Astrocyte of the hippocampus (primary cell): ENCODE measurements at regions not wholly inside any gene's neighbourhood (a gene's known extent, or its start where the extent isn't known, plus 50 kb on each side); places are given as distances from the start of the nearest gene placed in this dataset.

Experiments used
- DNase-seq: peaks from one replicate; pipeline ENCODE4 v3.0.0; 2011; ENCODE audit warnings: low read depth, low spot score

DNA sequence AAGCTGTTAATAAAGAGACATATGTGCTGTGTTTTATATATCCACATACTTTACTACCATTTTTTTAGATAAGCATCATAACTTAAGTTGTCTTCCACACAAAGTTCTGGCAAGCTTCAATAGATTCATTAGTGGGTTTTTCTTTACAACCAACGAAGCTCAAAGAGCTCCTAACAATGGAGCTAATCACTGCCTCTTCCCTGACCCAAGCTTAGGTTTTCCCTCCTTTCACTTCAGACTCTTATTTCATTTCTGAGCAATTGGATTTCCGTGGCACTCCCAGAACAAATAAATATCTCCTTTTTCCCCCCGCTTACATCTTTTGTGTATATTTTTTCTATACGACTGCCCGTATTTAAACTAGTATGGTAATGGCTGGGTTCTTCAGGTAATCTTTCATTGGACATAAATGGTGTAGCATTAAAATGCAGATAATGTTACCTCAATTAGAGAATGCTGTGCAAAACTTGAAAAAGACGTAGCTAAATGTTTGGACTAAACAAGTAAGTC, 275.5 kb upstream of the TMEM161B start:
- DNase-seq: peak; percentile 14

DNA sequence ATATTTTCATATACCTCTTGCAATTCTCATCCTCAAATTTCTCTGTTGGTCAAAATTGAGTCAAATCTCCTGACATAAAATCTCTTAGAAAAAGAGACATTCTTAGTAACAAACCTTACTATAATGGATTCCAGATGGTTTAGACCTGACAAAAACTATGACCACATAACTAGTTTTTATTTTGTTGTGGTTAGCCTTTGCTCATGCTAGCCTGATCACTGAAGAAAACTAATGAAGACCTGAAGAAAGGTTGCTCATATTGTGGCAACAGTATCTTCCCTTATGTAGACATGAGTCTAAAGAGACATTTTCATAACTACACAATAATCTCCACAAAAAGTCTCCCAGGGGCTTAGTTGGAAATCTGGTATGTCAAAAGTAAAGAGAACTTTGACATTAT, 274.1 kb upstream of the TMEM161B start:
- DNase-seq: peak; percentile 7

GRCh38 chr5:88540471-88541115, 271.9 kb upstream of the TMEM161B start:
- peak; percentile 16 for DNase-seq

GRCh38 chr5:88539693-88540365, 271.2 kb upstream of the TMEM161B start:
- DNase-seq: peak; percentile 57

DNA sequence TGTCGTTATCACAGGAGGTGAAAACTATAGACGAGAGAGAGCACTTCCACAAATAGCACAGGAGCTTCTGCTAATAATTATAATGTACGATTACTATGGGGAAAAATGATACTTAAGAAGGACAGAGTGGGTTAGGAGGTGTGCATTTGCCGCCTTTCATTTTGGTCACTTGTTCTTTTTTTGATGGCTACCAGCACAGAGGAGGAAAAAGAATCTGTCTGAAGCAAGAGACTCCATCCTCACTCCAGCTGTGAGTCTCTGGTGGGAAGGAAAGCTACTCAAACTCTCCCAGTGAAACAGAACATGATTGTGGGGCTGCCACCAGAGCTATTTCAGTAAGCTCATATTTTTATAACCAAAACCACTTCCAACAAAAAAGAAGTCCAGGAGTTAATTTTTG, 270.4 kb upstream of the TMEM161B start:
- DNase-seq: peak; percentile 13

- DNase-seq: peak; percentile 39
These were observed 267.5 kb upstream of the TMEM161B start for GRCh38 chr5:88536146-88536545.

DNA sequence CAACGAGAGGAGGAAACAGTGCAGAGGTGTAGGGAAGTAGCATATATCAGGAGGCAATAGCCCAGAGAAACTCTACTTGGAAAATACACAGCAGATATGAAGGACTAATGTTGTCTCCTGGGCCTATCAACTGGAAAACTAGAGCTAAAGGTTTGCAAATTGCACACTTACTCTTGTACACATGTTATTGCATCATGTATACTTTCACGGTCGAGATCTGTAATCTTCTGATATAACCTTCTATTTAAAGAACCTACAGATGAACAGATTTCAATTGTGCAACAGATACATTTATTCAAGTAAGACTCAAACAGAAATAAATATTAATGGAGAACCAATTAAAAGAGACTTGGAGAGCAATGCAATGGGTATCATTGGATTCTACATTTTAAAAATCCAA, 256.3 kb upstream of the TMEM161B start:
- DNase-seq: no peak

DNA sequence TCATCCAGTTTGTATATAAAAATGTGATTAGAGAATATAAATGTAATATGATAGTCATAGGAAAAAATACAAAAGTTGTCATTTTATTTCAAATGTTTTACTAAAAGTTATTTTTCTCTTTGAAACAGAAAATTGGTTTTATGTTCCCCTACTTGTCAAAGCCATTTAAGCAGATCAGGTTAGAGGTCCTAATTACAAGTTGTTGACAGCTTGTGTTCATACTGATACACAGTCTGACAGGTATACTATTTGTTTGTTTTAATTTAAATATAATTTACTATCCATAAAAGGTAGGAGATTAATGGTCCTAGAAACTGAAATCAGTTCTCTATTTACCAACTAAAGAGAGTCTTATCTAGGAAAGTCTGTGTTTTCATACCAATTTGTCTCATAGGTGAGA, 250.4 kb upstream of the TMEM161B start:
- no peak for DNase-seq

GRCh38 chr5:88518131-88519016, 249.7 kb upstream of the TMEM161B start:
- DNase-seq: peak; percentile 81

GRCh38 chr5:88515881-88516819, 247.5 kb upstream of the TMEM161B start:
- DNase-seq: no peak

GRCh38 chr5:88515068-88515467, 246.4 kb upstream of the TMEM161B start:
- no peak for DNase-seq

DNA sequence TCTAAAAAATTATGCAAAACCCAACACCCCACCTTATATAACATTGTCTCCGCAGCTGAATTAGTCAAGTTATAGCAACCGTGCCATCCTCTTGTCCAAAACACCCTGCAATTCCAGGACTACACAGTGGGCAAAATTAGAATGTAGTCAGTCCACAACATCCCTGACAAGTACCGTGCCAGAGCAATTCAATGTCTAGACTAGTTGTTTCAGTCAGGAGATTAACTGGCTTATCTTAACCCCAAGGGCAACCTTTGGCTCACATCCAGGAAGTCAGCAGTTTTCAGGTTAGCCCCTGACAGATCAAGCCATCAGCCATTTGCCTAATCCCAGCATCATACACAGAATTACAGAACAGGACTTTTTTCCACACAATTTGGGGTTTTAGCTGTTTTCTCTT, 240.8 kb upstream of the TMEM161B start:
- DNase-seq: no peak

GRCh38 chr5:88507261-88507660, 238.6 kb upstream of the TMEM161B start:
- DNase-seq: no peak

DNA sequence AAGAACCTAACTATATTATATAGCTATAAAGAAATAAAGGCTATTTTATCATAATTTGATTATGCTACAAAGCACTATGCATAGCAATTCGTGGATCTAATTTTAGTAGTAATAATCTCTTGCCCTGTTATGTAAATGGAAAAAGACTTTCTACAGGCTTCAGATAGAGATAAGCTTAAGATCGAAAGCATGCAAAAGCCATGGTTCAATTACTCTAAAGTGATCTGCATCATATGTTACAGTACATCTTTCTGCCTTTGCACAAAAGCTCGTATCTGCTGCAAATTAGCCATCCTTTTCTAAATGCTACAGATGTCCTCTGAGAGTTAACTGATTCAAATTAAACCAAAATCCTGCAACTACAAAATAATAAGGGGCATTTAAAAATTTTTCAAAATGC, 234.8 kb upstream of the TMEM161B start:
- DNase-seq: no peak

- DNase-seq: no peak
These were observed 234.3 kb upstream of the TMEM161B start for GRCh38 chr5:88503041-88503345.

- DNase-seq: peak; percentile 62
These were observed 233.8 kb upstream of the TMEM161B start for GRCh38 chr5:88502179-88503040.

DNA sequence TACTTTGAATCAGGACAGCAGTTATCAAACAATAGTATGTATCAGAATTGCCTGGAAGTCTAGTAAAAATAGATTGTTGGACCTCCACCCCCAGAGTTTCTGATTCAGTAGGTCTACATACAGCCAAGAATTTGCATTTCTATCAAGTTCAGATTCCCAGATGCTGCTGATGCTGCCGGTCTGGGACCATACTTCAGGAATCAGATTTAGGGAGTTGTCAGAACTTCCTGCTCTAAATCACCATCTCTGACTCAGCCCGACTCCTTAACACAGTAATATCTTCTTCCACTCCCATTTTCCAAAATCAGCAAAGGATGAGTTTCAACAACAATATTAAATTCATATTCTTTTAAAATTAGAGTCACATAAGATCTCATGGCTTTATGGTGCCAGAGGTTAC, 227.2 kb upstream of the TMEM161B start:
- no peak for DNase-seq

DNA sequence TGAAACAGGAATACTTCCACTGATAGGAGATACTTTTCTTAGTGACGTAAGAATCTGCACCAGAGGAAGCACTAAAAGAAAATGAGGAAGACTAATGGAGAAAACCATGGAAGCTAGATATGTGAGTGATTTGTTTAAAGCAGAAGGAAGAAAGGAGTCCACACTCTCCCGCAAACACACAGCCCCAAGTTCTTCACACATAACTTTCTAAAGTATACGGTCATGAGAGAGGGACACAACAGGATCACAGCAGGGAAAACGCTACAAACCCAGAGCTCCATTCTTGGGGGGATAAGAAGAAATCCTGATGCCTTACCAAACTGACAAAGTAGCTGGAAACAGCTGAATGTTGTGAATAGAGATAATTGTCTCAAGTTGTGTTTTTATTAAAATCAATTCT, 222.2 kb upstream of the TMEM161B start:
- DNase-seq: no peak

GRCh38 chr5:88489364-88489763, 220.7 kb upstream of the TMEM161B start:
- DNase-seq: no peak

DNA sequence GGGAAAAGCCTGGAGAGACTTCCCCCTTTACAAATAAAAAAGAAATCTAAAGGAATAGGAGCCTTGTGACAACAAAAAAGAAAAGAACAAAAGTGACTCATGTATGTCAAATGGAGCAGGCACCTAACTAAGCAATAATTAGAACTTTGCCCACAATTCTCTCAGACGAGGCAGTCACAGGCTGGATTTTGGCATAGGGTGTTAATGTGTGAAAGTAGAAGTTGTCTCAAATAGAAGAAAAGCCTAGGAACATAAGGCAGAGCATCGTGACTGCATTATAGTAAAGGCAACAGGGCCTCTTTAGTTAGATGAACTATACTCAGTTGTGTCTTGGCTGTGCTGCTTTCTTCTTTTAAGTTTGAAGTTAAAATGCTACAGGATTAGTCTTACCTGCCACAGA, 219.9 kb upstream of the TMEM161B start:
- DNase-seq: no peak
